Lower leg skin (tissue), 4 donors: ENCODE measurements at regions not wholly inside any gene's neighbourhood (a gene's known extent, or its start where the extent isn't known, plus 50 kb on each side); places are given as distances from the start of the nearest gene placed in this dataset.

ENCODE experiments used
- DNase-seq, 2 donors: peaks; one replicate each; pipeline ENCODE4 v3.0.0-alpha.2; 2019; ENCODE audit warnings: low spot score in 2 of 2
- H3K4me3 ChIP-seq: fragments of 200-600 bp; sonication (generic); 2 replicates; pipeline ENCODE4 v1.5.1; 2017; ENCODE audit warnings: mild to moderate bottlenecking, low read depth; ENCODE audit not compliant: poor library complexity, severe bottlenecking
- CTCF ChIP-seq, 3 donors: fragments of 450-650 bp; IDR thresholded peaks; one replicate each; pipeline ENCODE4 v1.5.1; 2016; ENCODE audit warnings: antibody characterized with exemption in 3 of 3, mild to moderate bottlenecking in 3 of 3, moderate library complexity in 2 of 3
- POLR2A ChIP-seq, 2 donors: fragments of 450-650 bp; IDR thresholded peaks; one replicate each; pipeline ENCODE4 v1.6.1; 2016 to 2017; ENCODE audit warnings: antibody characterized with exemption in 2 of 2, mild to moderate bottlenecking in 1 of 2, moderate library complexity in 1 of 2
- WGBS, 2 donors: methylation state at CpG; one replicate each; pipeline ENCODE4 v1.1.5; 2018; 5-methylcytosine and 5-hydroxymethylcytosine counted together
- intact Hi-C: fragments of 100-400 bp; cut with DNase I; formaldehyde crosslinking; loops from one replicate; pipeline ENCODE4 v1.15.0; 2023; ENCODE audit warnings: low total_unique reads

DNA sequence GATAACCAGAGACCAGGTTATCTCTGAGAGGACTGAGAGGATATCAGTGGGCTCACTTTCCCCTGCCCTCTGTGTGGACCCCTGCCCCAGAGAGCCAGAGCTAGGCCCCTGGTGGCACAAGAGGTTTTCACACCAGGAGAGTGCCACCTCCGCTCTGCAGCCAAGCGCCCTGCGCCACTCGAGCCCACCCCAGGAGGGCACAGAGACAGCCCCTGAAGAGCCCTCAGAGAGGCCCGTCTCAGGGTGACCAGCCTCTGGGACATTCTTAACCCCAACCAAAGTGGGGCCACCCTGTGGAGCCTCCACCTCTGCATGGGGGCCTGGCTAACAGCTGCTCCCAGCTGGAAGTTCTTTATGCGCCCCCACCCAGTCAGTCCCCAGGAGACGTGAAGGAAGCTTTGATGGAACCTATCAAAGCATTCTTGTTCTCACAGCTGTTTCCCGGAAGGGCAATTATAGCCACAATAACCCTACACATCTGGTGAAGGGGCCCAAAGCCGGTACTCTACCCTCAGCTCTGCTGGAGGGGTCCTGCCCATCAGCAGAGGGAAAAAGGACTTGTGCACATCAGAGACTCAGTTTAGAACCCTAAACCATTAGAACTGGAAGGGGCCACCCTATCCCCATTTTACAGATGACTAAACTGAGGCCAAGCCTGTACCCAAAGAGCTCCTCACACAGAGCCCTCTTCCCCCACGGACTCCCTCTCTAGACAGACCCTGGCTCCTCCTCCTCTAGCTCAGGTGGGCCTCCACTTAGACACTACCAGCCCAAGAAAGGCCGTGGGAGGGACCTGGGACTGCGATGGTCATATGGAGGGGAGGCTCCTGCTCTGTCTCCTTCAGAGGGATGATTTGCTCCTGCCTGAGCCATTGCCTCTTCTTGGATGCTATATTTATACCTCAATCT is 101.1 kb downstream of the ZFP36L2 start:
- no peak overlapping the region for H3K4me3 ChIP-seq
- 94 to 97% methylated on average over 9 to 12 of the region's 12 CpGs for WGBS, 2 donors
- DNase-seq = no peak
- TF ChIP-seq POLR2A (IDR thresholded peaks at IDR 0.05) = no peak
- TF ChIP-seq CTCF (IDR thresholded peaks at IDR 0.05) = no peak
- intact Hi-C loops = no loop called here

DNA sequence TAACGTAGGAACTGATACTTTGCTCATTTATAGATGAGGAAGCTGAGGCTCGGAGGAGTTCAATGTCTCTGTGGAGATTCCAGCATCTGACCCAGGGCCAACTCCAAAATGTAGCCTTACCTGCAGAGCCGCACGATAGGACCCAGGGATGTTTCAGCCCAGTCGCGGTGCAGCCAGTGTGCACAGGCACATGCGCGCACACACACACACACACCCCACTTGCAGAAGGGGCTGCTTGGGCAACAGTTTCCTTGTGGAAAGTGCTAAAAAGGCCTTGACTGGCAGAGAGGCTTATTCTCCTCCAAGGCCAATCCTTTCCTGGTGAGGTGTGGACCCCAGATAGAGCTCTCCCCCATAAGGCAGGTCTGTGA is 101.7 kb downstream of the ZFP36L2 start:
- 84 to 98% methylated on average over 8 of the region's 8 CpGs for WGBS, 2 donors
- TF ChIP-seq POLR2A (IDR thresholded peaks at IDR 0.05) (no peak), CTCF (IDR thresholded peaks at IDR 0.05) (no peak)
- intact Hi-C loops = no loop called here
- DNase-seq = no peak
- H3K4me3 ChIP-seq = no peak overlapping the region

- WGBS, 2 donors = 67 to 79% methylated on average over 9 of the region's 9 CpGs
- TF ChIP-seq POLR2A (IDR thresholded peaks at IDR 0.05) (no peak), CTCF (IDR thresholded peaks at IDR 0.05) (no peak)
- no peak overlapping the region for H3K4me3 ChIP-seq
- no peak for DNase-seq
- intact Hi-C loops = no loop called here
Measured at GRCh38 chr2:43123981-43124686, 102.3 kb downstream of the ZFP36L2 start.

- no peak for TF ChIP-seq CTCF (IDR thresholded peaks at IDR 0.05)
- no peak for TF ChIP-seq POLR2A (IDR thresholded peaks at IDR 0.05)
- 43 to 52% methylated on average over 8 of the region's 8 CpGs for WGBS, 2 donors
- intact Hi-C loops = no loop called here
- no peak for DNase-seq
- no peak overlapping the region for H3K4me3 ChIP-seq
Measured at GRCh38 chr2:43123486-43123885, 102.9 kb downstream of the ZFP36L2 start.

DNA sequence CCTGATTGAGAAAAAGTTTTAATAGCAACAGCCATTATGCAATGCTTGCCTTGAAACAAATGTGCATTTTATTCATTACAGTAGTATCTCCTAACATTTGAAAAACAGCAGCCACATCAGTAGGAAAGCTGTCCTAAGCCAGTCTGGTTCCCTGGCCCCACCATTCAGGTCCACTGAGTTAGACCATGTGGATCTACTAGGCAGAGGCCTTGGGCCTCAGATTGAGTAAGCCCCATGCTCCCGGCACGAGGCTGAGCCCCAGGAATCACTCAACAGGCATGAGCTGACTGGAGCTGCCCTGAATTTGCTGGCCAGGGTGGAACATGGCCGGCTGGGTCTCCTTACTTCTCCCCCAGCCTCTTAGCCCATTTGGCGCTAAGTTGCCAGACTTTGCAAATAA is 103.4 kb downstream of the ZFP36L2 start:
- WGBS, 2 donors = 79 to 85% methylated on average over 4 of the region's 4 CpGs
- DNase-seq = no peak
- intact Hi-C loops = no loop called here
- TF ChIP-seq CTCF (IDR thresholded peaks at IDR 0.05) (no peak), POLR2A (IDR thresholded peaks at IDR 0.05) (no peak)
- no peak overlapping the region for H3K4me3 ChIP-seq
